ENCODE measurements at regions not wholly inside any gene's neighbourhood (a gene's known extent, or its start where the extent isn't known, plus 50 kb on each side); places are given as distances from the start of the nearest gene placed in this dataset.

DNA sequence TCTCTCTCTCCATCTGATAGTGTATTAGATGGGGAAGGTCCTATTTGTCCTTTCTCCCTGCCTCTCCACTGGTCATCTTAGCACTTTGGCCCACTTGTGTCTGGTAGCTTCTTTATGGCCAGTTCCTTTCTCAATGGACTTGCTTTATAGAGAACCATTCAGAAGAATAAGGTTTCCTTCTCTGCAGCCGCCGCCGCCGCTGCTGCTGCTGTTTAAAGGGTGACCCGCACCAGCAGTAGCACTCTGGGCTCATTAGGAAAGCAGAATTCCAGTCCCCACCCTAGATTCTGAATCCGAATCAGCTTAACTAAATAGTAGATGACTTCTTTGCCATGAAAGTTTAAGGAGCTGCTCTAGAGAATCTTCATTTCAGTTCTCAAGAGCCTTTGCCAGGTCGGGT, 490.2 kb downstream of the FOXO1 start:
- no peak for DNase-seq
- Mint-ChIP-seq H3K27ac (no peak overlapping the region), H3K36me3 (no peaks in the 10 kb centered on the region)

DNA sequence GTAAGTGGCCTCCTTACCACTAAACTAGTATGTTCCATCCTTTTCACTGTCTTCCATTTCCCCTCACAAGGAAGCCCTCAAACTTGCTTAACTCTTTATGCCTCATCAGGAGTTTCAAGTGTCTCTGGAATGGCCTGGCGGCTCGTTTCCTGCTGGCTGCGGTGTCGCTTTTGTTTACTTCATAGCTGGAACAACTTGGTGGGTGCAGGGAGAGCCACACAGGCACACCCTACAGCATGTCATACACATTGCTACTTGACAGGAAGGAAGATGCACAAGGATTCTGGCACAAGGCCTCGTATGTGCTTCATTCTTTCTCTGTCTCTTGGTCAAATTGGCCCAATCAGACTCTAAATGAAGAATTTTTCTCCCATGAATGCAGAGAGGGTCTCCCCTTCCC, 488.3 kb downstream of the FOXO1 start:
- TF ChIP-seq, protein P1, sequence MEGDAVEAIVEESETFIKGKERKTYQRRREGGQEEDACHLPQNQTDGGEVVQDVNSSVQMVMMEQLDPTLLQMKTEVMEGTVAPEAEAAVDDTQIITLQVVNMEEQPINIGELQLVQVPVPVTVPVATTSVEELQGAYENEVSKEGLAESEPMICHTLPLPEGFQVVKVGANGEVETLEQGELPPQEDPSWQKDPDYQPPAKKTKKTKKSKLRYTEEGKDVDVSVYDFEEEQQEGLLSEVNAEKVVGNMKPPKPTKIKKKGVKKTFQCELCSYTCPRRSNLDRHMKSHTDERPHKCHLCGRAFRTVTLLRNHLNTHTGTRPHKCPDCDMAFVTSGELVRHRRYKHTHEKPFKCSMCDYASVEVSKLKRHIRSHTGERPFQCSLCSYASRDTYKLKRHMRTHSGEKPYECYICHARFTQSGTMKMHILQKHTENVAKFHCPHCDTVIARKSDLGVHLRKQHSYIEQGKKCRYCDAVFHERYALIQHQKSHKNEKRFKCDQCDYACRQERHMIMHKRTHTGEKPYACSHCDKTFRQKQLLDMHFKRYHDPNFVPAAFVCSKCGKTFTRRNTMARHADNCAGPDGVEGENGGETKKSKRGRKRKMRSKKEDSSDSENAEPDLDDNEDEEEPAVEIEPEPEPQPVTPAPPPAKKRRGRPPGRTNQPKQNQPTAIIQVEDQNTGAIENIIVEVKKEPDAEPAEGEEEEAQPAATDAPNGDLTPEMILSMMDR (IDR thresholded peaks at IDR 0.05), result no peak
- H3K9me3 Mint-ChIP-seq, result peaks cover 0 to 6% (median 0%) of the 10 kb centered on the region in 7 donors
- H3K36me3 Mint-ChIP-seq, result no peaks in the 10 kb centered on the region
- H3K27me3 ChIP-seq (ENCODE audit: control insufficient read depth in 2 of 2, insufficient read depth in 2 of 2, low read length in 2 of 2), result peaks cover 0 to 2% of the 10 kb centered on the region in 2 donors
- no peak overlapping the region for H2AFZ ChIP-seq (ENCODE audit: insufficient read depth, low read depth, low read length, poor library complexity, severe bottlenecking)
- no peaks in the 10 kb centered on the region for H3K4me1 Mint-ChIP-seq
- H3K27ac Mint-ChIP-seq, result no peak overlapping the region
- 97% methylated on average over 5 of the region's 5 CpGs for WGBS (ENCODE audit: insufficient coverage)
- H4K20me1 ChIP-seq (ENCODE audit: insufficient read depth, low read length), result no peaks in the 10 kb centered on the region
- H3K27me3 Mint-ChIP-seq (ENCODE audit: low read depth in 3 of 3), result peaks cover 3 to 9% (median 5%) of the 10 kb centered on the region in 3 donors
- no peaks in the 10 kb centered on the region for H3K4me1 ChIP-seq (ENCODE audit: control insufficient read depth in 1 of 2, insufficient read depth in 2 of 2, low read length in 2 of 2)
- no peak for DNase-seq
- no peak overlapping the region for H3K9ac ChIP-seq (ENCODE audit: insufficient read depth, low read length, poor library complexity, severe bottlenecking)
- H3K4me3 Mint-ChIP-seq, result no peak overlapping the region
- intact Hi-C loops (cut with micrococcal nuclease), result no loop called here
- no peak overlapping the region for H3K4me2 ChIP-seq (replicated peaks; ENCODE audit: extremely low read depth, low read length, poor library complexity, severe bottlenecking)
- H3K36me3 ChIP-seq (replicated peaks in 1 of 2; ENCODE audit: control insufficient read depth in 1 of 2, insufficient read depth in 2 of 2, low read length in 2 of 2), result no peaks in the 10 kb centered on the region
- no peak overlapping the region for H3K27ac ChIP-seq (ENCODE audit: low read depth in 1 of 2, low read length in 2 of 2)
- H3K4me3 ChIP-seq (replicated peaks in 1 of 3; ENCODE audit: low read depth in 2 of 3, low read length in 3 of 3), result no peak overlapping the region
- no peaks in the 10 kb centered on the region for H3K79me2 ChIP-seq (ENCODE audit: insufficient read depth, low read length)
- no peaks in the 10 kb centered on the region for H3K9me3 ChIP-seq (replicated peaks in 1 of 2; ENCODE audit: control insufficient read depth in 1 of 2, insufficient read depth in 1 of 2, low read length in 2 of 2)

More for the DNA sequence above, 490.2 kb downstream of the FOXO1 start:
- H4K20me1 ChIP-seq (ENCODE audit: insufficient read depth, low read length), result no peaks in the 10 kb centered on the region
- H3K27ac ChIP-seq (ENCODE audit: low read depth in 1 of 2, low read length in 2 of 2), result no peak overlapping the region
- no peaks in the 10 kb centered on the region for H3K4me1 Mint-ChIP-seq
- H3K27me3 Mint-ChIP-seq (ENCODE audit: low read depth in 3 of 3), result peaks cover 15 to 23% (median 21%) of the 10 kb centered on the region in 3 donors
- H3K4me3 ChIP-seq (replicated peaks in 1 of 3; ENCODE audit: low read depth in 2 of 3, low read length in 3 of 3), result no peak overlapping the region
- no peak overlapping the region for H3K9ac ChIP-seq (ENCODE audit: insufficient read depth, low read length, poor library complexity, severe bottlenecking)
- H3K4me2 ChIP-seq (replicated peaks; ENCODE audit: extremely low read depth, low read length, poor library complexity, severe bottlenecking), result no peak overlapping the region
- H3K36me3 ChIP-seq (replicated peaks in 1 of 2; ENCODE audit: control insufficient read depth in 1 of 2, insufficient read depth in 2 of 2, low read length in 2 of 2), result no peaks in the 10 kb centered on the region
- peaks cover 5 to 16% of the 10 kb centered on the region in 2 donors for H3K27me3 ChIP-seq (ENCODE audit: control insufficient read depth in 2 of 2, insufficient read depth in 2 of 2, low read length in 2 of 2)
- H3K4me1 ChIP-seq (ENCODE audit: control insufficient read depth in 1 of 2, insufficient read depth in 2 of 2, low read length in 2 of 2), result no peaks in the 10 kb centered on the region
- H3K9me3 Mint-ChIP-seq, result peaks cover 0 to 6% (median 3%) of the 10 kb centered on the region in 7 donors
- no peak overlapping the region for H3K4me3 Mint-ChIP-seq
- intact Hi-C loops (cut with micrococcal nuclease), result no loop called here
- no peak overlapping the region for H2AFZ ChIP-seq (ENCODE audit: insufficient read depth, low read depth, low read length, poor library complexity, severe bottlenecking)
- H3K79me2 ChIP-seq (ENCODE audit: insufficient read depth, low read length), result no peaks in the 10 kb centered on the region
- H3K9me3 ChIP-seq (replicated peaks in 1 of 2; ENCODE audit: control insufficient read depth in 1 of 2, insufficient read depth in 1 of 2, low read length in 2 of 2), result no peaks in the 10 kb centered on the region
- TF ChIP-seq, protein P1 (IDR thresholded peaks at IDR 0.05), result no peak
- WGBS (ENCODE audit: insufficient coverage), result 96% methylated on average over 5 of the region's 7 CpGs
